HG03064 (cell line): ENCODE measurements at regions not wholly inside any gene's neighbourhood (a gene's known extent, or its start where the extent isn't known, plus 50 kb on each side); places are given as distances from the start of the nearest gene placed in this dataset.
"Not testable (repeated sequence)": the region's sequence is repeated elsewhere in the genome, so short reads cannot be mapped to it uniquely, and the experiment has no call there.

Source experiments
- ATAC-seq: cut with Tn5 transposase; IDR thresholded peaks from one replicate; pipeline ENCODE4 v1.9.1; 2021; ENCODE audit warnings: low read depth; ENCODE audit not compliant: unreplicated experiment

DNA sequence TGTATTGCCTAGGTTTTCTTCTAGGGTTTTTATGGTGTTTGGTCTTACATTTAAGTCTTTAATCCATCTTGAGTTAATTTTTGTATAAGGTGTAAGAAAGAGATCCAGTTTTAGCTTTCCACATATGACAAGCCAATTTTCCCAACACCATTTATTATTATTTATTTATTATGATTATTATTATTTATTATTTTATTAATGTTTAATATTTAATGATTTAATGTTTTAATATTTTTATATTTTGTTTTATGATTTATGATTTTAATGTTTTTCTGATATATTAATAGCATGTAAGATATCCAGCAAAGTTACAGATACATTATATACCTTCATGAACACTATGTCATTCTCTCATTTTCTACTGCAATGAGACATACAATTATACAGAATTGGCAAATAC, 1082.0 kb downstream of the DSC3 start:
- no peak for ATAC-seq

DNA sequence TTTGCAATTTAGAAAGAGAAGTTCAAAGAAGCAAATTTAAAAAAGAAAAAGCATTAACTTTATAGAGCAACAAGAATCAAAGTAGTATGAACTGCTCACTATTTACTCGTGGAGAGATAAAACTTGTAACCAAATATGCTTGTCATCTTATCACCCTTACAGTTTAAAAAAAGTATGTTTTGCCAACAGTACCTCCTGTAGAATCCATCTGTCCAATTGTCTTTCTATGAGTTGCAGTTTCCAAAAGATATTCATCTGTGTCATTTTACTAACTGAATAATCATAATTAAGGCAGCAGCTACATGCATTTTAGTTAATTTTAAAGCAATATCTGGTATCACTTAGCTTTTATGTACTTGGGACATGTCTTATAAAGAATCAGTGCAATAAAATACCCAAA, 1112.3 kb downstream of the DSC3 start:
- no peak for ATAC-seq

DNA sequence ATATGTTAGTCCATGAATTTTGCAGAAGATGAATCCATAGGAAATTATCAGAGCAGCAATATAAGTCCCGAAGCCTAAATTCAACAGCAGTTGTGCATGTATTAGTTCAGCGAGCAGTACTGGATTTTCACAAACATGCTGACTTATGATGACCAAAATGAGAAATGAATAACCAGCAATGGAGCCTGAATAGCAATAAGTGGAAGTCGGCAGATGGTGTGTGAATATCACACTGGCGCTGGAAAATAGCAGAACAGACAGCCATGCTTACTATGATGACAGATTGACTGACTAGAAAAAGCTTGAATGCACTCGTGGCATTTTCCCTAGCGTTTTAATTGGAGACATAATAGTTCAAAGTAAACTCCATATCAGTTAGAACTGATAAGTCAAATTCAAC, 1114.5 kb downstream of the DSC3 start:
- no peak for ATAC-seq

DNA sequence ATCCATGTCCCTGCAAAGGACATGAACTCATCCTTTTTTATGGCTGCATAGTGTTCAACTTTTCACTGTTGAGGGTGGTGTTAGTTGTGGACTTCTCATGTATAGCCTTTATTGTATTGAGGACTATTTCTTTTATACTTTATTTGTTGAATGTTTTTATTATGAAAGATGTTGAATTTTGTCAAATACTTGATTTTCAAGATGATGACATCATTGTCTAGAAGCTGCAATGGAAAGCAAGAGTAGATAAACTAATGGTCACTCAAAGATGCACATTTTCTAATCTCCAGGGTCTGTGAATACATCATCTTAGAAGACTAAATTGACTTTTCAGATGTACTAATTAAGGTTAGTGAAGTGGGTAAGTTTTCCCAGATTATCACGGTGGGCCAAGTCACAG, 1117.0 kb downstream of the DSC3 start:
- ATAC-seq = no peak

DNA sequence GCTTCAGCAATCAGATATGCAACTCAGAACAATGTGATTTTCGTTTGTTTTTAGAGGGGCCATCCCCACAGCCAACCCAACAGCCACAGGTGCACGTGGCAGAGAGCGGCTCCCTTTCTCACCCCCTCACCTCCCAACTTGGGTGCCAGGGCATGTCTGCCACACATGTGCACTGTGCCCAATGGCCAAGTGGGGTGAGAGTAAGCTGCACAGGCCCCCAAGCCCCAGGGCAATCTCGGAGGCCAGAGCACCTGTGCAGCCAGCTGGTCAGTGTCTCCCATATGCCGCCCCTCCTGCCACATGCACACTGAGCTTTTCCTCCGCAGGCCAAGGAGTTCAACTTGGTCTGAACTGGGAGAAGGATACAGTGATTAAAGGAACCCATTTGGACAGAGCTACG, 1130.2 kb downstream of the DSC3 start:
- no peak for ATAC-seq

DNA sequence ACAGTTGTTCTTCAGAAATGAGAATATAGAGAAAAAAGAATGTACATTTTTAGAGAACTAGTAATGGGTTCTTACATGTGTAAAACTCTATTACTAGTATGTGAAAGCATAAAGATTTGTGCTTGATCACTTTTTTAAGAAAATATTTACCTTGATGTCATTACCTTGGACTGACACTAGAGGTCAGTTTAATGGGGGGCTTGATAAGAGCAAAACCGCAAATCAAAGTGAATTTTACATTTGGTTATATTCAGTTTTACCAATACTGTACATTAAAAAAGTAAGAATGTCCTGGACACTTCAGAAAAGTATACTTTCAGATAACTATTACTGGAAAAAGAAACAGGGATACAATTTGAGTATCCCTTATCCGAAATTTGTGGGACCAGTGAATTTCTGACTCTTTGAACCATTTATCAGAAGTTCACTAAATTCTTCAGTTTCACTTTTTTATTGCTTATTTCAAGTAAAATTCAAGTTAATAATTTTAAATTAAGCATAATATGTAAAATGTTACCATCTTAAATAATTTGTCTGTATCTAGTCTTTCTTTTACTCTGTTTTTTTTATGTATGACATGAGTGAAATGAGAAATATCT, 1149.5 kb downstream of the DSC3 start:
- ATAC-seq = no peak

DNA sequence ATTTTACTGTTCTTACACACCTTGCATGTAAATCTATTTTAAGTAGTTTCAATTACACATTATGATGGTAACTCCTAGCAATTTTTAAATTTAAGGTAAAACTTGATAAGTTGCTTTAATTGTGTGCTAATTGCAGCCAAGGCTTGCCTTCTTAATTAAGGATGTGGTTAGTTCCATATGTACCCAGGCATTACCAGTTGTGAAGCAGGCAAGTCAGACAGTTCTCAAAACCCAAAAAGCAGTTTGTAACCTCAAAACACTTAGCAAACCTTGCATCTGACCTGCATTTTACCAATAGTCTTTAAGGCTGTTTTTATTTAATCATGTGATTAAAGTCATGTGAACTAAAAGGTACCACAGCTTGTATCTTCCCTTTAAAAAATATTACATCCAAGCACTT, 1159.4 kb downstream of the DSC3 start:
- ATAC-seq = no peak

DNA sequence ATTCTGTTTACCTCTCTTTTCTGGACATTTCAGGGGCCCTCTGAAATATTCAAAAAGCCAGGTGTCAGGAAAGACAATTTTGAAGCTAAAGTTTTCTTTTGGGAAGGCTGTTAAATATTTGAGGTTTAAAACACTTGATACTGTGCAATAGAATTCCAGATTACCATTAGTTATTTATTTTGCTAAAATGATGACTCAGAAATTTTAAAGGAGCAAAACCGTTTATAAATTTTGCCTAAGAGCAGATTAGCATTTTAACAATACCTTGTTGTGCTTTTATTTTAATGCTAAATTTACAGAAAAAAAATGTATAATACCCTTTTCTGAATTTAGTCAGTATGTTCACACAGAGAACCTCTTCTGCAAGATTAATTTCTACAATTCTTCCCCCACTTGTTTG, 1159.9 kb downstream of the DSC3 start:
- ATAC-seq = no peak

DNA sequence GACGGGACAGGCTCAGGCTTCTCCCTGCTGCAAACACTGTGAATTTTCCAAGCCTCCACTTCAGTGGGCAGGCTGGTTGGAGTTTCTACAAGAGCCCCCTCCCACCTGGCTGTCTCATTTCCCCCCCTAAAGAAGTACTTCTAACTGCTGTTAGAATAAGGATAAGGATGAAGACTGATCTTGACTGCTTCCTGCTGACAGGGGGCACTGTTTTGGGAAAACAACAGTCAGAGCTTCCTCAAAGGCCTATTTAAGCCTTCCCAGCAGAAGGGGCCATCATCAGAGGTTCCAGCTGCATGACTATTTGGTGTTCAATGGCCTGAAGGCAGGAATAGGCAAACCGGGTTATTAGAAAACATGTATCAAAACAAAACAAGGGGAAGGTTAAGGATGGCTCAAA, 1162.8 kb downstream of the DSC3 start:
- no peak for ATAC-seq

DNA sequence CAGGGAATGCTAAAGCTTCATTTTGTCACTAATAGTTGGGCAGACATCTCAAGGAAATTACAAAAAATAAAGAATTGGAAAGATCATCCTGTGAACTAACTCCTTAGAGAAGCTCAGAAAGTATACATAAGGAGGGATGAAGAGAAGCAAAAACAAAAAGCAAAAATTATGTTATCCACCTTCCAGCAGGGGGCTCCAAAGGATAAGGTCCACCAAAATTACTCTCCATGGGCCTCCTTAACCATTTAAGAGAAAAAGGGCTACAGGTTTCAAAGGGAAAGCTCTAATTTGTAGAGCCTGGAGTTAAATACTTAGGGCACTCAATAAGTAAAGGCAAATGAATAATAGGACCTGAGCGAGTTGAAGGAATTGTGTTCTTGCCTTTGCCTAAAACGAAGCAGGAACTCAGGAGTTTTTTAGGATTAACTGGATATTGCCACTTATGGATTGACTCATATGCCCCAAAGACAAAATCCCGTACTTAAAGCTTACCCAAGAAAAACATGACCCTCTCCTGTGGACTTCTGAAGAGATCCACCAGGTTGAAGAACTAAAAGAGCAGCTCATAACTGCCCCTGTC, 1167.9 kb downstream of the DSC3 start:
- ATAC-seq = no peak

DNA sequence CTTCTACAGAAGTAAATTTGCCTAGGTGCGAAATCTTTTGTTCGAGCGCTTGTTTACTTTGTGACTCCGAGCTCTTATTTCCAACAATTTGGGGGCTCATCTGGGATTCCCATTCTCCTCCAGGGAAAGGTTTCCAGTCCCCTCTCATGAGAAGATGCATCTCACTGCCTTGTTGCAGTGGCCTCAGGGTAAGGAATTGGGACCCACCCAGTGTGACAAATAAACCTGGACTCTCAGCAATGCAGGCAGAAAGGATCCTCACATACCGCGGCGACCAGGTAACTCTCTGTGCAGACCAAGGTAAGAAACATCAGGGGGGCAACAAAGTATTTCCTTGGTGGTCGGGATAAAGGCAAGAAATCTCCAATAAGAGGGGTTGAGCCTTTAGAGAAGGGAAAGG, 1169.3 kb downstream of the DSC3 start:
- ATAC-seq = no peak

DNA sequence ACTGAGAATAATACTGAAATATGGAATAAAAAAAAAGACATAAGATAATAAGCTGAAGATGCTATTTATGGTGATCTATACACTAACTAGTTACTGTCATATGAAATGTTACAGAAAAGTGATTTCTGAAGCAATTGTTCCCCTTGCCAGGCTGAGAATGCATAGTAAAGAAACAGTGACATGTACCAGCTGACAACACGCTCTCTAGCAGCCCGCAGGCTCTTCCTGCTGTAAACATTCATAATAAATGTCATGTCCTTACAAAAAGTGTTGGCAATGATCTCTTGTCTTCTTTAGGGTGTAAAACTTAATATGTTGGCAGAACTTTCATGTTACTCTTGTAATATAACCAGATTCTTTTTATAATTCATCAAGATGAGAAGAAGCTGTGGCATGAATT, 1171.3 kb downstream of the DSC3 start:
- no peak for ATAC-seq

DNA sequence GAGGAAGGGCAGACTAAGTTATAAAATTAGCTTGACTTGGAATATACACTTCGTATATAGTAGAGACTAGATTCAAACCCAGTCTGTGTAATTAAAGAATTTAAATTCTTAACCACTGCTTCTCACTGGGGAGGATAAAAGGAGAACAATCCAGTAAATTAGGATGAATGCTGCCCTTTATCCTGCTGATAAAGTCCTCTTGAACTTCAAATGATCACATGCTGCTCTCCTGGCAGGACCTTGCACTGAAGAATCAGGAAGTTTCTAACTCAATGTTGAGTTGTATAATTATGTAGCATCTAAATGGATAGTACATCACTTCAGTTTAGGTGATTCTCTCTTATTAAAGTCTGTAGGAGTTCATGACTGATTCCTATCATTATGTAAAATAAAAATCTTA, 1179.7 kb downstream of the DSC3 start:
- ATAC-seq = no peak

DNA sequence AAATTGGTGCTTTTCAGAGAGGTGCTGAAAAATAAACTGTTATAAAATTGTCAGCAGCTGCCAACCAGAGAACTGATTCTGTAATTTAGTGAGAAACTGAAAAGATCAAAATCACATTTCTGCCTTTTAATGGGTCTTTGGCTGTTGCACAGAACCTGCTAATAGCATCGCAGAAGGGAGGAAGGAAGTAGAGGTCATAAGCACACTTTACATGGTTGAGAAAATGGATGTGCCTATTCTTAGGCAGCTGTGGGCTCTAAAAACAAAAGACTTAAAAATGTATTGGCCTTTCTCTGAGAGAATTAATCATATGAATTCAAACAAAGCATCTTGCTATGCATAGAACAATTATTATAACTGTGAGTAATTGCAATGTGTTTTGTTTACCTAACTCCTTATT, 1186.9 kb downstream of the DSC3 start:
- no peak for ATAC-seq

DNA sequence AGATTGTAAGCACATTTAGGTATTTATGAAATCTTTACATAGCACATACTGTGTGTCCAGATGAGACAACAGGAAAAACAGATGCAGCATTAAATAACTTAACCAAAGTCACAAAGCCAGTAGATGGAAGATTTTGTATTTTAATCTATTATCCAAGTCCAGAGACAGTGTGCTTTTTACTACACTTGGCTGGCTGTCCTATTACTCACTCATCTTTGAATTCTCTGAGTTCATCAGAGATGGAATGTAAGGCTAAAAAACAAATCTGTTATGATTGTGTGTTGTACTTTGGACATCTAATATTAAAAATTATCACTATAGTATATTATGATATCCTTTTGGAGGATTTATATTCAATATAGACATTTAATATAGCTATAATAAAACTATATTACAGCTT, 1189.4 kb downstream of the DSC3 start:
- no peak for ATAC-seq

DNA sequence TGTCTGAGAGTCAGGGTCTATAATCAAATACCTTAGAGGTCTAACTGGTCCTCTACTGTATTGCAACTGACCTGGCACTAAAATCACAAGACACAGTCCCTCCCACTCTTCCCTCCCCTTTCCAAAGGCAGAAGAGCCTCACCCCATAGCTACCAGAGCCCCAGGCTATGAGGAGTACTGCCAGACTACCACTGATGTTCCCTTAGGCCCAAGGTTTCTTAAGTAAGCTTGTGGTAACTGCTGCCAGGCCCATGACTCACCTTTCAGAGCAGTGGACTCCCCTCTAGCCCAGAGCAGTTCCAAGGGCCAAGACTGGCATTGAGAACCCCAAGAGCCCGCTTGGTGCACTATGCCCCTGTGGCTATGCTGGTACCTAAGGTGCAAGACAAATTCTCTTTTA, 1193.4 kb downstream of the DSC3 start:
- ATAC-seq = no peak

DNA sequence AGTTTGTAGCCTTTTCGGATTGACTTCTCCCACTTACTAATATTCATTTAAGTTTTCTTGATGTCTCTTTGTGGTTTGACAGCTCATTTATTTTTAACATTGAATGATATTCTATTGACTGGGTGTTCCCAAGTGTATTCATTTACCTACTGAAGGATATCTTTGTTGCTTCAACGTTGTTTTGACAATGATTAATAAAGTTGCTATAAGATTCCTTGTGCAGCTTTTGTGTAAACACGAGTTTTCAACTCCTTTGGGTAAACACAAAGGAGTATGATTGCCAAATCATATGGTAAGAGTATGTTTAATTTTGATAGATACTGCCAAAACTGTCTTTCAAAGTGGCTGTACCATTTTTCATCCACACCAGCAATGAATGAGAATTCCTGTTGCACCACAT, 1200.9 kb downstream of the DSC3 start:
- no peak for ATAC-seq

DNA sequence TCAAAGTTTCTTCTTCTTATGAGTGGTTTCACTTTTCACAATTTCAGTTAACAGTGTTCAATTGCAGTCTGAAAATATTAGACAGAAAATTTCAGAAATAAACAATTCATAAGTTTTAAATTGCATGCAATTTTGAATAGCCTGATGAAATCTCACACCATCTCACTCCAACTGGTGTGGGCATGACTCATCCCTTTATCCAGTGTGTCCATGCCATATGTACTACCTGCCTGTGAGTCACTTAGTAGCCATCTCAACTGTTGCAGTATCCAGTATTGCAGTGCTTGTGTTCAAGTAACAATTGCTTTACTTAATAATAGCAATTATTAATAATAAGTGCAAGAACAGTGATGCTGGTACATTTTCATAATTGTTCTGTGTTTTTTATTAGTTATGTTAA, 1202.5 kb downstream of the DSC3 start:
- no peak for ATAC-seq

DNA sequence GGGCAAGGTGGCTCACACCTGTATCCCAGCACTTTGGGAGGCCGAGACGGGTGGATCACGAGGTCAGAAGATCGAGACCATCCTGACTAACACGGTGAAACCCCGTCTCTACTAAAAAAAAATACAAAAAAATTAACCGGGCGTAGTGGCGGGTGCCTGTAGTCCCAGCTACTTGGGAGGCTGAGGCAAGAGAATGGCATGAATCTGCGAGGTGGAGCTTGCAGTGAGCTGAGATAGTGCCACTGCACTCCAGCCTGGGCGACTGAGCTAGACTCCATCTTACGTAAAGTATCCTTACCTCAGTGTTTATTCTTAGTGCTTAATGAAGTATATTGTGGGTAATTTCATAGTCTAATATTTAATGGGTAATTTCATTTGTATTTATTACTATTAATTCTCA, 1203.6 kb downstream of the DSC3 start:
- ATAC-seq = not testable (repeated sequence)

DNA sequence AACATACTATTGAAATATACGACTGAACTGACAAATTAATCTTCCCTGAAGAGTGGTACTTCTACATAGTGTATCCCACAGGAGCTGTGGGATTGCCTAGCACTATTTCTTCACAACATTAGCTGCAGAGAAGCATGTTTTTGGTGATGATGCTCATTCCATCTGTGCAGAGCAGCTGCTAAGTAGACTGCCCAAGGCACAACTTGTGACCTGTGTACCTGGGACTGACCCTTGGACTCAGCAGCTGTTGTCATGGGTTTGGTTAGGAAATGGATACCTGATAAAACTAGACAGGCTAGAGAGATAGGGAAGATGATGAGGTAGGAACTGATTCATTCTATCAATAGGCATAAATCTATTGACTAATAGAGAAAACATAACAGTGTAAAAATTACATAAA, 1204.0 kb downstream of the DSC3 start:
- no peak for ATAC-seq

DNA sequence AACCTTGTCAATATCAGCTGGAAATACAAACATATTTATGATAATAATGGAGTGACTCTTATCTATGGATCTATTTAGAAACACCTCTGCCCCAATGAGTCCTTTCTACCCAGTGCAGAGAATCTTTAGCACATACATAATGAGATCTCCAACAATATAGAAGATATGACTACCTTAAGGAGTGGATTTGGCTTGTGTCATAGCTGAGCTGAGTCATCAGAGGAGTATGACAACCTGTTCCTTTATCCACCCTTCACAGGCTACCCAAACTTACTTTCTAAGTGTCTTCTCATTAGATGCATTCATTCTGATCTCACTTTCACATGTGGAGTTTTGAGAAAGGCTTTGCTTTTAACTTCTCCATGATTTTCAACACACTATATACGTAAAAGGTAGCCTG, 1218.9 kb downstream of the DSC3 start:
- no peak for ATAC-seq

DNA sequence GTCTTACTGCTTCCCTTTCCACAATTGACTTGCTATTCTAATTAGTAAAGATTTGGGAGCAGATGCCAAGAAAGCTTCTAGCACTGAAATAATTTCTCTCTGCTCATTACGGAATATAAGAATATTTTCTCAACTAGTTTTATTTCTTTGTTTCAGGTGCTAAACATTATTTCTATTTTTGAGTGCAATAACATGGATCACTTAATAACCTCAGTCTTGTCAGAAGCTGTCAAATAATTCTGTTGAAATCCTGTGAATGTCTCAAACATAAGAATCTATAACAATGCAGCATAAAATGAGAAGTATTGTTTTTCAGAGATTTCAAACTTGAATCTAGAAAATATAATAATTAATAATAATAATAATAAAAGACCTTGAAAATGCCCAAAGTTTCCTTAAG, 1221.0 kb downstream of the DSC3 start:
- no peak for ATAC-seq

DNA sequence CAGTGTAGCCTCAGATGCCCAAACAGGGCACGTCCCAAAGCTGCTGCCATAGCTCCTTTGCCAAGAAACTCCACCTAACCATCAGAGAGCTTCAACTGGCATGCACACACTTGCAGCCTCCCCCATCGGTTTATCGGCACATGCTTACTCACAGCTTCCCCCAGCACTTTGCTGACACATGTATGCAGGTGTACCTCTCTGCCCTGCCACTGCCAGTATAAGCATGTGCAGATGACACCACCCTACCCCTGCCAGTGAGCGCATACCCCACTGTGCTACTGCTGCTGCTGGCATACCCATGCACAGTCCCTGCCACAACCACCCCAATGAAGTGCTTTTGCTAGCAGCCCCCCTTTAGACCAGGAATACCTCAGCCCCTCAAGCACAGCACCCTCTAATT, 1231.0 kb downstream of the DSC3 start:
- ATAC-seq = no peak
